WTC11 (cell line): ENCODE measurements at regions not wholly inside any gene's neighbourhood (a gene's known extent, or its start where the extent isn't known, plus 50 kb on each side); places are given as distances from the start of the nearest gene placed in this dataset.

Source experiments
- ATAC-seq: fragments of 200-7000 bp; cut with Tn5 transposase; 2 replicates; pipeline ENCODE4 v1.10.0; 2021; ENCODE audit warnings: mild to moderate bottlenecking, moderate library complexity
- CTCF ChIA-PET: fragments of 300-600 bp; sonication (Branson Sonifier 250); formaldehyde crosslinking; loops from one replicate; lab custom pipeline; 2021; ENCODE audit warnings: antibody characterized with exemption; lab: Charles Lee
- POLR2A ChIA-PET: fragments of 350-600 bp; sonication (Branson Sonifier 250); formaldehyde crosslinking; loops from one replicate; lab custom pipeline; 2021; ENCODE audit warnings: antibody characterized with exemption; lab: Charles Lee
- DNase-seq: peaks from one replicate; pipeline ENCODE4 v3.0.0; 2021; ENCODE audit warnings: low spot score
- H3K27ac Mint-ChIP-seq: 2 replicates; pipeline ENCODE4 v1.8.0; 2021; ENCODE audit warnings: mixed read lengths
- H3K27me3 Mint-ChIP-seq: 2 replicates; pipeline ENCODE4 v1.8.0; 2021; ENCODE audit warnings: low read depth, mild to moderate bottlenecking, moderate library complexity, mixed read lengths
- H3K36me3 Mint-ChIP-seq: 2 replicates; pipeline ENCODE4 v1.8.0; 2021; ENCODE audit warnings: mixed read lengths
- H3K4me1 Mint-ChIP-seq: 2 replicates; pipeline ENCODE4 v1.8.0; 2022; ENCODE audit warnings: mixed read lengths
- H3K4me3 Mint-ChIP-seq: 2 replicates; pipeline ENCODE4 v1.8.0; 2021; ENCODE audit warnings: mild to moderate bottlenecking, moderate library complexity, mixed read lengths
- H3K9me3 Mint-ChIP-seq: 2 replicates; pipeline ENCODE4 v1.8.0; 2021; ENCODE audit warnings: mixed read lengths
- AFF4 ChIP-seq: sonication (generic); formaldehyde crosslinking; IDR thresholded peaks from 2 replicates; pipeline ENCODE4 v1.8.1; 2023; ENCODE audit warnings: mild to moderate bottlenecking, missing genetic modification reagents, borderline replicate concordance
- ATF3 ChIP-seq: sonication (generic); formaldehyde crosslinking; conservative IDR thresholded peaks from 2 replicates; pipeline ENCODE4 v1.8.1; 2022; ENCODE audit warnings: mild to moderate bottlenecking, missing genetic modification reagents
- E2F1 ChIP-seq: sonication (generic); formaldehyde crosslinking; IDR thresholded peaks from 2 replicates; pipeline ENCODE4 v1.8.0; 2022; ENCODE audit warnings: mild to moderate bottlenecking, missing genetic modification reagents
- FOXP4 ChIP-seq: sonication (generic); formaldehyde crosslinking; IDR thresholded peaks from 2 replicates; pipeline ENCODE4 v1.8.0; 2022; ENCODE audit warnings: mild to moderate bottlenecking, missing genetic modification reagents
- IRF1 ChIP-seq: sonication (generic); formaldehyde crosslinking; IDR thresholded peaks from 2 replicates; pipeline ENCODE4 v1.8.0; 2023; ENCODE audit warnings: missing genetic modification reagents
- MYBL2 ChIP-seq: sonication (generic); formaldehyde crosslinking; IDR thresholded peaks from 2 replicates; pipeline ENCODE4 v1.8.1; 2023; ENCODE audit warnings: mild to moderate bottlenecking, moderate library complexity, missing genetic modification reagents
- PRDM15 ChIP-seq: sonication (generic); formaldehyde crosslinking; IDR thresholded peaks from 2 replicates; pipeline ENCODE4 v1.8.0; 2022; ENCODE audit warnings: missing genetic modification reagents
- USF1 ChIP-seq: sonication (generic); formaldehyde crosslinking; IDR thresholded peaks from 2 replicates; pipeline ENCODE4 v1.8.0; 2022; ENCODE audit warnings: mild to moderate bottlenecking, missing genetic modification reagents
- ZBTB43 ChIP-seq: sonication (generic); formaldehyde crosslinking; IDR thresholded peaks from 2 replicates; pipeline ENCODE4 v1.8.1; 2023; ENCODE audit warnings: mild to moderate bottlenecking, missing genetic modification reagents
- ZNF138 ChIP-seq: sonication (generic); formaldehyde crosslinking; conservative IDR thresholded peaks from 2 replicates; pipeline ENCODE4 v1.8.1; 2022; ENCODE audit warnings: mild to moderate bottlenecking, moderate library complexity, missing genetic modification reagents
- ZNF219 ChIP-seq: sonication (generic); formaldehyde crosslinking; IDR thresholded peaks from 2 replicates; pipeline ENCODE4 v1.8.0; 2023; ENCODE audit warnings: missing genetic modification reagents, mild to moderate bottlenecking, borderline replicate concordance
- ZNF281 ChIP-seq: sonication (generic); formaldehyde crosslinking; IDR thresholded peaks from 2 replicates; pipeline ENCODE4 v1.8.0; 2023; ENCODE audit warnings: mild to moderate bottlenecking, missing genetic modification reagents
- ZNF317 ChIP-seq: sonication (generic); formaldehyde crosslinking; IDR thresholded peaks from 2 replicates; pipeline ENCODE4 v1.8.1; 2023; ENCODE audit warnings: low read depth, mild to moderate bottlenecking, moderate library complexity, missing genetic modification reagents, borderline replicate concordance
- ZNF512 ChIP-seq: sonication (generic); formaldehyde crosslinking; IDR thresholded peaks from 2 replicates; pipeline ENCODE4 v1.8.1; 2022; ENCODE audit warnings: missing genetic modification reagents, borderline replicate concordance
- ZSCAN18 ChIP-seq: fragments of 250-450 bp; sonication (Bioruptor Pico); IDR thresholded peaks from 2 replicates; pipeline ENCODE4 v2.1.2; 2022; ENCODE audit warnings: mild to moderate bottlenecking, moderate library complexity

- no peak overlapping the region for H3K27ac Mint-ChIP-seq
- ChIA-PET CTCF (no interaction called here), POLR2A (interaction anchor here (0.7 kb wide), 1 partner anchor 182 kb away, joined by 3 read pairs; no protein-coding TSS in a partner anchor)
- H3K9me3 Mint-ChIP-seq, result no peaks in the 10 kb centered on the region
- DNase-seq, result no peak
- peaks cover 3% of the 10 kb centered on the region for H3K36me3 Mint-ChIP-seq
- no peak for ATAC-seq
- no peaks in the 10 kb centered on the region for H3K4me1 Mint-ChIP-seq
- H3K27me3 Mint-ChIP-seq, result no peaks in the 10 kb centered on the region
- no peak overlapping the region for H3K4me3 Mint-ChIP-seq
- TF ChIP-seq ZSCAN18 (CRISPR knock-in tag) (no peak), ZNF138 (CRISPR knock-in tag) (no peak), ZNF219 (no peak), ZBTB43 (CRISPR knock-in tag) (no peak), ATF3 (CRISPR knock-in tag) (no peak), AFF4 (CRISPR knock-in tag) (no peak), USF1 (CRISPR knock-in tag) (no peak), ZNF317 (CRISPR knock-in tag) (no peak), IRF1 (no peak), PRDM15 (CRISPR knock-in tag) (no peak), ZNF281 (CRISPR knock-in tag) (no peak), E2F1 (CRISPR knock-in tag) (no peak), MYBL2 (CRISPR knock-in tag) (no peak), ZNF512 (CRISPR knock-in tag) (no peak), FOXP4 (CRISPR knock-in tag) (no peak)
Observed at GRCh38 chr6:168852376-168852884, 401.2 kb downstream of the THBS2 start.
